ENCODE measurements at regions not wholly inside any gene's neighbourhood (a gene's known extent, or its start where the extent isn't known, plus 50 kb on each side); places are given as distances from the start of the nearest gene placed in this dataset.

DNA sequence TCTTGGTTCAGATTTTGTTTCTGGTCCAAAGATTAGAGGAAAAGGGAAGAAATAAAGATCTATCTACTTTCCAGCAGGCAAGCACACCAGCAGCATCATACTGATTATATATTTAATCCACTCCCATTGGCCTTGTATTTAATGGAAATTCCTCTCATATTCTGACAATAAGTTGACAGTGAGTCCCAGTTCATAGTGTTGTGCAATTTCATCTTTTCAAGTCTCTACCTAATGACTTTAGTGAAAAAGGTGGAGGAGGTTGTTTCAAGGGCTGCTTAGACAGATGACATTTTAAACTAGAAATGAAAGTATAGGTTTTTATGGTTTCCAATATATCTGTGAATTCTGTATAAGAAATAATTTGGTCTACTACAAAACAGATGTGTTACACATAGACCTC is 298.6 kb downstream of the PABPC4L start:
- H3K4me1 ChIP-seq (ENCODE audit: insufficient read depth, low read length), result no peaks in the 10 kb centered on the region
- Mint-ChIP-seq H3K27ac (no peak overlapping the region), H3K9me3 (peaks cover 17% of the 10 kb centered on the region), H3K36me3 (ENCODE audit: low read depth) (no peaks in the 10 kb centered on the region), H3K27me3 (no peaks in the 10 kb centered on the region), H3K4me3 (no peak overlapping the region), H3K4me1 (ENCODE audit: low read depth) (no peaks in the 10 kb centered on the region)
- intact Hi-C loops (cut with DNase I, micrococcal nuclease), result no loop called here
- no peaks in the 10 kb centered on the region for H3K27me3 ChIP-seq (ENCODE audit: control insufficient read depth in 1 of 2, insufficient read depth in 2 of 2, low read length in 2 of 2)
- H3K9me3 ChIP-seq (ENCODE audit: control insufficient read depth in 1 of 2, insufficient read depth in 1 of 2, low read length in 2 of 2), result no peaks in the 10 kb centered on the region
- TF ChIP-seq, protein P1, sequence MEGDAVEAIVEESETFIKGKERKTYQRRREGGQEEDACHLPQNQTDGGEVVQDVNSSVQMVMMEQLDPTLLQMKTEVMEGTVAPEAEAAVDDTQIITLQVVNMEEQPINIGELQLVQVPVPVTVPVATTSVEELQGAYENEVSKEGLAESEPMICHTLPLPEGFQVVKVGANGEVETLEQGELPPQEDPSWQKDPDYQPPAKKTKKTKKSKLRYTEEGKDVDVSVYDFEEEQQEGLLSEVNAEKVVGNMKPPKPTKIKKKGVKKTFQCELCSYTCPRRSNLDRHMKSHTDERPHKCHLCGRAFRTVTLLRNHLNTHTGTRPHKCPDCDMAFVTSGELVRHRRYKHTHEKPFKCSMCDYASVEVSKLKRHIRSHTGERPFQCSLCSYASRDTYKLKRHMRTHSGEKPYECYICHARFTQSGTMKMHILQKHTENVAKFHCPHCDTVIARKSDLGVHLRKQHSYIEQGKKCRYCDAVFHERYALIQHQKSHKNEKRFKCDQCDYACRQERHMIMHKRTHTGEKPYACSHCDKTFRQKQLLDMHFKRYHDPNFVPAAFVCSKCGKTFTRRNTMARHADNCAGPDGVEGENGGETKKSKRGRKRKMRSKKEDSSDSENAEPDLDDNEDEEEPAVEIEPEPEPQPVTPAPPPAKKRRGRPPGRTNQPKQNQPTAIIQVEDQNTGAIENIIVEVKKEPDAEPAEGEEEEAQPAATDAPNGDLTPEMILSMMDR (IDR thresholded peaks at IDR 0.05), result no peak
- no peak overlapping the region for H3K27ac ChIP-seq (ENCODE audit: low read depth in 1 of 2, low read length in 2 of 2)
- no peak for ATAC-seq (ENCODE audit: poor library complexity)
- ChIA-PET POLR2A (no interaction called here), CTCF (no interaction called here)
- no peak overlapping the region for H3K4me3 ChIP-seq (ENCODE audit: low read length)
- no peaks in the 10 kb centered on the region for H3K36me3 ChIP-seq (ENCODE audit: insufficient read depth, low read length)
- DNase-seq, result no peak

DNA sequence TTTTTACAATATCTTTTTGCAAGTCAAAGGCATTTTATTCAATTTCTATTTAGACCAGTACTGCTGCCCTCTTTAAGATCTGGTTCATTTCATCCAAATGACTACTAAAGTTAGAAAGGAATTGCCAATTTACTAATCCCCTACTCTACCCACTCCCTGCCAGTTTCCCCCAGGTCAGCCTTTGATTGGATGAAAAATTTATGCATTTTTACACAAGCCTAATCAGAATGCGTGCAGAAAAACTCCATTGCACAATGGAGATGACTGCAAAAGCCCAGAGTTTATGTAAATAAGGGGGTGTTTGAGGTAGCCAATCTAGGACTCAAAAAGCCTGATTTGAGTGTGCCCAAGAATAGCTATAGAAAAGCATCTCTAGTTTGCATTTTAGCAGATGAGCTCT is 310.6 kb downstream of the PABPC4L start:
- intact Hi-C loops (cut with DNase I, micrococcal nuclease), result no loop called here
- no peaks in the 10 kb centered on the region for H3K27me3 ChIP-seq (ENCODE audit: control insufficient read depth in 1 of 2, insufficient read depth in 2 of 2, low read length in 2 of 2)
- H3K9me3 ChIP-seq (ENCODE audit: control insufficient read depth in 1 of 2, insufficient read depth in 1 of 2, low read length in 2 of 2), result no peaks in the 10 kb centered on the region
- no peaks in the 10 kb centered on the region for H3K36me3 ChIP-seq (ENCODE audit: insufficient read depth, low read length)
- H3K27ac ChIP-seq (ENCODE audit: low read depth in 1 of 2, low read length in 2 of 2), result no peak overlapping the region
- TF ChIP-seq, protein P1 (IDR thresholded peaks at IDR 0.05), result no peak
- no peaks in the 10 kb centered on the region for H3K4me1 Mint-ChIP-seq (ENCODE audit: low read depth)
- H3K36me3 Mint-ChIP-seq (ENCODE audit: low read depth), result no peaks in the 10 kb centered on the region
- no peak for ATAC-seq (ENCODE audit: poor library complexity)
- no peak overlapping the region for H3K4me3 Mint-ChIP-seq
- H3K4me3 ChIP-seq (ENCODE audit: low read length), result no peak overlapping the region
- no peaks in the 10 kb centered on the region for H3K27me3 Mint-ChIP-seq
- POLR2A ChIA-PET, result no interaction called here
- CTCF ChIA-PET, result no interaction called here
- H3K4me1 ChIP-seq (ENCODE audit: insufficient read depth, low read length), result no peaks in the 10 kb centered on the region
- no peak overlapping the region for H3K27ac Mint-ChIP-seq
- DNase-seq, result no peak
- H3K9me3 Mint-ChIP-seq, result peaks cover 6% of the 10 kb centered on the region

DNA sequence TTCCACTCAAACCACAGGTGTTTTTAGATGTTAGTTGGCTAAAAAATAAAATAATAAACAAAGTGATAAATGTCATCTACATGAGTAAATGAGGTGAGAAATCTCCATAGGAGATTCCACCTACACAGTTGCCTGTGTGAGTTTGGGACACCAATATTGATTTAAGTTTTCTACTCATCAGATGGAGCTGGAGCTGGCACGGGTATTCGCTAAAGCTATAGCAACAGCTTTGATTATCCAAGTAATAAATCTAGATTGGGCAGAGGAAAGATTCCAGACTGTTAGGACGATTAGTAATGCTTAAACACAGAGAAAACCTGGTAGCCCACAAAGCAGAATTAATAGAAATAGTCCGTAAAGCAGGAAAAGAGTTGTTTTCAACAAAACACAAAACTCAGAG is 313.9 kb downstream of the PABPC4L start:
- Histone ChIP-seq H3K36me3 (ENCODE audit: insufficient read depth, low read length) (no peaks in the 10 kb centered on the region), H3K9me3 (ENCODE audit: control insufficient read depth in 1 of 2, insufficient read depth in 1 of 2, low read length in 2 of 2) (no peaks in the 10 kb centered on the region), H3K4me1 (ENCODE audit: insufficient read depth, low read length) (no peaks in the 10 kb centered on the region), H3K4me3 (ENCODE audit: low read length) (no peak overlapping the region), H3K27me3 (ENCODE audit: control insufficient read depth in 1 of 2, insufficient read depth in 2 of 2, low read length in 2 of 2) (no peaks in the 10 kb centered on the region), H3K27ac (ENCODE audit: low read depth in 1 of 2, low read length in 2 of 2) (no peak overlapping the region)
- H3K4me3 Mint-ChIP-seq, result no peak overlapping the region
- intact Hi-C loops (cut with DNase I, micrococcal nuclease), result no loop called here
- no peaks in the 10 kb centered on the region for H3K4me1 Mint-ChIP-seq (ENCODE audit: low read depth)
- H3K27me3 Mint-ChIP-seq, result no peaks in the 10 kb centered on the region
- H3K27ac Mint-ChIP-seq, result no peak overlapping the region
- no peaks in the 10 kb centered on the region for H3K36me3 Mint-ChIP-seq (ENCODE audit: low read depth)
- TF ChIP-seq, protein P1 (IDR thresholded peaks at IDR 0.05), result no peak
- CTCF ChIA-PET, result no interaction called here
- peaks cover 7% of the 10 kb centered on the region for H3K9me3 Mint-ChIP-seq
- DNase-seq (no peak), ATAC-seq (ENCODE audit: poor library complexity) (no peak)
- POLR2A ChIA-PET, result no interaction called here
